GM18870 (cell line): ENCODE measurements at regions not wholly inside any gene's neighbourhood (a gene's known extent, or its start where the extent isn't known, plus 50 kb on each side); places are given as distances from the start of the nearest gene placed in this dataset.
"Not testable (repeated sequence)": the region's sequence is repeated elsewhere in the genome, so short reads cannot be mapped to it uniquely, and the experiment has no call there.

Experiments
- ATAC-seq: cut with Tn5 transposase; IDR thresholded peaks from one replicate; pipeline ENCODE4 v1.9.1; 2021; ENCODE audit warnings: moderate library complexity; ENCODE audit not compliant: unreplicated experiment

- no peak for ATAC-seq
Observed at GRCh38 chr9:78938821-78939220, 632.9 kb upstream of the TLE4 start.

- no peak for ATAC-seq
Observed at GRCh38 chr9:78939311-78940065, 632.3 kb upstream of the TLE4 start.

GRCh38 chr9:78940121-78940855, 631.5 kb upstream of the TLE4 start:
- no peak for ATAC-seq

GRCh38 chr9:78954286-78954685, 617.5 kb upstream of the TLE4 start:
- ATAC-seq: no peak

GRCh38 chr9:78958892-78959291, 612.9 kb upstream of the TLE4 start:
- no peak for ATAC-seq

GRCh38 chr9:78962156-78962555, 609.6 kb upstream of the TLE4 start:
- ATAC-seq: no peak

- ATAC-seq: no peak
Observed at GRCh38 chr9:78963911-78964310, 607.9 kb upstream of the TLE4 start.

GRCh38 chr9:78967596-78968217, 604.1 kb upstream of the TLE4 start:
- ATAC-seq: no peak

GRCh38 chr9:78970375-78970774, 601.4 kb upstream of the TLE4 start:
- ATAC-seq: no peak

- ATAC-seq: no peak
Observed at GRCh38 chr9:78971540-78971939, 600.2 kb upstream of the TLE4 start.

GRCh38 chr9:78972303-78972999, 599.3 kb upstream of the TLE4 start:
- ATAC-seq: peak; percentile 89

- ATAC-seq: no peak
Observed at GRCh38 chr9:78973907-78974306, 597.9 kb upstream of the TLE4 start.

GRCh38 chr9:78982849-78983248, 588.9 kb upstream of the TLE4 start:
- ATAC-seq: no peak

- ATAC-seq: no peak
Observed at GRCh38 chr9:78985084-78985738, 586.6 kb upstream of the TLE4 start.

- ATAC-seq: no peak
Observed at GRCh38 chr9:78986446-78986845, 585.3 kb upstream of the TLE4 start.

GRCh38 chr9:78989031-78989658, 582.6 kb upstream of the TLE4 start:
- no peak for ATAC-seq

- no peak for ATAC-seq
Observed at GRCh38 chr9:78994471-78994870, 577.3 kb upstream of the TLE4 start.

- ATAC-seq: not testable (repeated sequence)
Observed at GRCh38 chr9:78994974-78995373, 576.8 kb upstream of the TLE4 start.

- ATAC-seq: no peak
Observed at GRCh38 chr9:78997296-78997695, 574.5 kb upstream of the TLE4 start.

GRCh38 chr9:79000230-79001002, 571.3 kb upstream of the TLE4 start:
- ATAC-seq: no peak
